ENCODE measurements at regions not wholly inside any gene's neighbourhood (a gene's known extent, or its start where the extent isn't known, plus 50 kb on each side); places are given as distances from the start of the nearest gene placed in this dataset.
"Not testable (repeated sequence)": the region's sequence is repeated elsewhere in the genome, so short reads cannot be mapped to it uniquely, and the experiment has no call there.

DNA sequence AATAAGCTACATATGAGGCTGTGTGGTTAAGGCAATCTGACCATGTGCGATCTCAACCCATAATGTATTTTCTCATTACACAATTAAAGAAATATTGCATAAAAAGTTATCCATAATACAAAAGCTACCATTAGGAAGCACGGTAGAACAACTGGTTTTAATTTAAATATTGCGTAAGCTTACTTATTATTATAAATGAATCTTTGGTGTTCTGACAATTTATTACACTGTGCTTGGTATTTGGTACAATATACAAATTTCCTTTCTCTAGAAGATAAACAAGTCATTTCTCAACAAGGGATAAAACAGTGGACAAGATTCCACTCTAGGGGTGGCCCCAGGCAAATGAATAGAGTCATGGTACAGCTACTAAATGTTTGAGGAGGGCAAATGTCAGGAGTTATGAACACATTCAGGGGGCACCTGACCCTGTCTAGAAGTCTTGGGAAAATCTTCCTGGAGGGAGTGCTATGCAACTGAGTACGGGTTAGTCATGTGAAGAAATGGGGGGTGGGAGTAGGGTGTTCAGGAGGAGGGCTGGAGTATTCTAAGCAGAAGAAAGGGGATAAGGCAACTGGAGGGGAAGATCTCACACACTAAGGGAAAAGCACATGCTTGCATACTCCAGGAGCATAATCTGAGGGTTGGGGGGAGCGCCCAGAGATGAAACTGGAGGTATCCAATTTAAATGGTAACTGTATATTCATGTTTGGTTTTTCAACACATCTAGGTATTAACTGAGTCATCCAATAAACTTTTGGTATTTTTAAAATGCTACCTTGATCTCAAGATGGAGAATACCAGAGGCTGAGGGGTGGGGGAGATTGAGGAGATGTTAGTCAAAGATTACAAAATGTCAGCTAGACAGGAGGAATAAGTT is 296.9 kb upstream of the SGK1 start:
- intact Hi-C loops (cut with micrococcal nuclease): no loop called here
- Mint-ChIP-seq H3K9me3 (no peaks in the 10 kb centered on the region), H3K4me3 (no peak overlapping the region), H3K27ac (no peak overlapping the region), H3K36me3 (no peaks in the 10 kb centered on the region), H3K4me1 (ENCODE audit: low read depth) (peaks cover 3% of the 10 kb centered on the region), H3K27me3 (no peaks in the 10 kb centered on the region)
- no peak for DNase-seq
- POLR2A ChIA-PET: no interaction called here
- CTCF ChIA-PET: interaction anchor here (0.6 to 1.0 kb wide), 2 partner anchors 326 to 436 kb away, joined by 3 to 4 read pairs; no protein-coding TSS in a partner anchor

- H3K27me3 Mint-ChIP-seq; POLR2A ChIA-PET; intact Hi-C loops (cut with micrococcal nuclease); H3K4me3 Mint-ChIP-seq; H3K36me3 Mint-ChIP-seq; H3K27ac Mint-ChIP-seq; H3K9me3 Mint-ChIP-seq; CTCF ChIA-PET; DNase-seq; H3K4me1 Mint-ChIP-seq (ENCODE audit: low read depth): not testable (repeated sequence)
Measured at GRCh38 chr6:134612128-134612527, 294.2 kb upstream of the SGK1 start.

DNA sequence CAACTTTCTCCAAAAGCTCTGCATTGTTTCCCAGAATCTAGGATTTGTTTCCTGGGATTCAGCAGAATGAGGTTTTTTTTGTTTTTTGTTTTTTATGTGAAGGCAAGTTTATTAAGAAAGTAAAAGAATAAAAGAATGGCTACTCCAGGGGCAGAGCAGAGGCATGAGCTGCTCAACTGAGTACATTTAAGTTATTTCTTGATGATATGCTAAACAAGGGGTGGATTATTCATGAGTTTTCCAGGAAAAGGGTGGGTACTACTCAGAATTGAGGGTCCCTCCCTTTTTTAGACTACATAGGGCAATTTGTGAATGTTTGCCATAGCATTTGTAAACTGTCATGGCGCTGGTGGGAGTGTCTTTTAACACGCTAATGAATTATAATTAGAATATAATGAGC is 292.5 kb upstream of the SGK1 start:
- Mint-ChIP-seq H3K4me1 (ENCODE audit: low read depth) (no peaks in the 10 kb centered on the region), H3K27me3 (no peaks in the 10 kb centered on the region), H3K9me3 (no peaks in the 10 kb centered on the region), H3K4me3 (no peak overlapping the region), H3K36me3 (no peaks in the 10 kb centered on the region), H3K27ac (no peak overlapping the region)
- intact Hi-C loops (cut with micrococcal nuclease): no loop called here
- CTCF ChIA-PET: no interaction called here
- POLR2A ChIA-PET: no interaction called here
- no peak for DNase-seq

- Mint-ChIP-seq H3K9me3 (no peaks in the 10 kb centered on the region), H3K27me3 (no peaks in the 10 kb centered on the region), H3K4me3 (no peak overlapping the region), H3K36me3 (no peaks in the 10 kb centered on the region), H3K27ac (no peak overlapping the region), H3K4me1 (ENCODE audit: low read depth) (no peaks in the 10 kb centered on the region)
- intact Hi-C loops (cut with micrococcal nuclease): no loop called here
- DNase-seq: no peak
- POLR2A ChIA-PET: no interaction called here
- CTCF ChIA-PET: no interaction called here
Measured at GRCh38 chr6:134609716-134610261, 291.9 kb upstream of the SGK1 start.

- H3K27me3 Mint-ChIP-seq: no peaks in the 10 kb centered on the region
- intact Hi-C loops (cut with micrococcal nuclease): no loop called here
- no peak overlapping the region for H3K4me3 Mint-ChIP-seq
- no peaks in the 10 kb centered on the region for H3K36me3 Mint-ChIP-seq
- H3K4me1 Mint-ChIP-seq (ENCODE audit: low read depth): no peaks in the 10 kb centered on the region
- POLR2A ChIA-PET: no interaction called here
- H3K9me3 Mint-ChIP-seq: no peaks in the 10 kb centered on the region
- CTCF ChIA-PET: interaction anchor here (0.6 kb wide), 1 partner anchor 21 kb away, joined by 3 read pairs; no protein-coding TSS in a partner anchor
- DNase-seq: no peak
- H3K27ac Mint-ChIP-seq: no peak overlapping the region
Measured at GRCh38 chr6:134607411-134607810, 289.5 kb upstream of the SGK1 start.

- CTCF ChIA-PET: interaction anchor here (0.7 kb wide), 1 partner anchor 10 kb away, joined by 3 read pairs; no protein-coding TSS in a partner anchor
- DNase-seq: no peak
- no peaks in the 10 kb centered on the region for H3K27me3 Mint-ChIP-seq
- no peak overlapping the region for H3K4me3 Mint-ChIP-seq
- POLR2A ChIA-PET: no interaction called here
- intact Hi-C loops (cut with micrococcal nuclease): no loop called here
- H3K4me1 Mint-ChIP-seq (ENCODE audit: low read depth): no peaks in the 10 kb centered on the region
- peaks cover 14% of the 10 kb centered on the region for H3K9me3 Mint-ChIP-seq
- no peaks in the 10 kb centered on the region for H3K36me3 Mint-ChIP-seq
- H3K27ac Mint-ChIP-seq: no peak overlapping the region
Measured at GRCh38 chr6:134605034-134605433, 287.1 kb upstream of the SGK1 start.

DNA sequence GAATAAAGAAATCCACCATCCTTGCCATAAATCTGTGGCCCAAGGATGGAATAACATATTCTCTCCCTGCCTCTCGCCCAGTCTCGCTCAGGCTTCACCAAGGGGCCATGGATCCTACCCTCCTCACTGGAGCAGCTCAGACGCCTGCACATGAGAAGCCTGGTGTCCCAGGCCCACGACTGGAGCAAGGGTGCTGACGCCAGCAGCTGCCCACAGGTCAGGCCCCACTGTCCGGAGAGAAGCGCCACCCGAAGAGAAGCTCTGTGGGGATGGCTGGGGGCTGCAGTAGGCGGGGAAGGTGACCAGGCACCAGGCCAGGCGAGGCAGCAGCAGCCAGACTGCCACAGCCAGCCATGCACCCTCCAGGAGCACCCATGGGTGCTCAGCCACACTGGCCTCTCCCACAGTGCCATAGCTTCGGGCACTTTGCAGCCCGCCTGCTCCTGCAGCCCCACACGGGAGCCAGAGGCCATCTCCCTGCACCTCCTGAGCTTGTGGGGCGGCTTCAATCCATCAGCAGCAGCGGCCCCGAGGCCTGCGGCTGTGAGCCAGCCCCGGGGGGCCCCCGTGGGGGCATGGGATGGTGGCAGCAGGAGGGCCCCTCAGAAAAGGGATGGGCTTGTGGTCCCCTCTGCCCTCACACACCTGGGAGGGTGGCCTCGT is 286.2 kb upstream of the SGK1 start:
- POLR2A ChIA-PET: no interaction called here
- intact Hi-C loops (cut with micrococcal nuclease): no loop called here
- CTCF ChIA-PET: interaction anchor here (0.7 kb wide), 1 partner anchor 9 kb away, joined by 3 read pairs; no protein-coding TSS in a partner anchor
- no peaks in the 10 kb centered on the region for H3K27me3 Mint-ChIP-seq
- peaks cover 14% of the 10 kb centered on the region for H3K9me3 Mint-ChIP-seq
- no peak overlapping the region for H3K4me3 Mint-ChIP-seq
- no peak overlapping the region for H3K27ac Mint-ChIP-seq
- no peak for DNase-seq
- H3K4me1 Mint-ChIP-seq (ENCODE audit: low read depth): no peaks in the 10 kb centered on the region
- no peaks in the 10 kb centered on the region for H3K36me3 Mint-ChIP-seq

GRCh38 chr6:134603561-134603960 is 285.6 kb upstream of the SGK1 start:
- POLR2A ChIA-PET: no interaction called here
- CTCF ChIA-PET: no interaction called here
- intact Hi-C loops (cut with micrococcal nuclease): no loop called here
- H3K27me3 Mint-ChIP-seq: no peaks in the 10 kb centered on the region
- no peak overlapping the region for H3K4me3 Mint-ChIP-seq
- no peaks in the 10 kb centered on the region for H3K4me1 Mint-ChIP-seq (ENCODE audit: low read depth)
- H3K9me3 Mint-ChIP-seq: peaks cover 14% of the 10 kb centered on the region
- no peak overlapping the region for H3K27ac Mint-ChIP-seq
- no peak for DNase-seq
- H3K36me3 Mint-ChIP-seq: no peaks in the 10 kb centered on the region

- Mint-ChIP-seq H3K27me3 (no peaks in the 10 kb centered on the region), H3K9me3 (peaks cover 14% of the 10 kb centered on the region), H3K36me3 (no peaks in the 10 kb centered on the region), H3K27ac (no peak overlapping the region), H3K4me3 (no peak overlapping the region), H3K4me1 (ENCODE audit: low read depth) (no peaks in the 10 kb centered on the region)
- intact Hi-C loops (cut with micrococcal nuclease): no loop called here
- ChIA-PET CTCF (no interaction called here), POLR2A (no interaction called here)
- DNase-seq: no peak
Measured at GRCh38 chr6:134602123-134602522, 284.2 kb upstream of the SGK1 start.

DNA sequence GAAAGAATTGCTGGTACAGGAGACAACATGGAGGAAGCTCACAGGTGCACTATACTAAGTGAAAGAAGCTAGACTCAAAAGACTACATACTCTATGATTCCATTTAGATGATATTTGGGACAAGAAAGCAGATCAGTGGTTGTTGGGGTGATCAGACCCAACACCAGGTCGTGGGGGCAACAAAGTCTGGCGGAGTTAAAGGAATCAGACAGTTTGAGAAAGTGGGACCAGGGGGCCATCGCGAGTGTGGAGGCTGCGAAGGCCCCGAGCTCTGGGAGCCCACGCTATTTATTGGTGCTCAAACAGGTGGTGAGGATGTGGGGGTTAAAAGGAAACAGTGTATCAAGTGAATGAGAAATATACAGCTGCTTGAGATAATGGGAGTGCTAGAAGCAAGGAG is 282.8 kb upstream of the SGK1 start:
- H3K4me3 Mint-ChIP-seq: no peak overlapping the region
- no peak overlapping the region for H3K27ac Mint-ChIP-seq
- ChIA-PET CTCF (no interaction called here), POLR2A (no interaction called here)
- DNase-seq: no peak
- no peaks in the 10 kb centered on the region for H3K27me3 Mint-ChIP-seq
- peaks cover 14% of the 10 kb centered on the region for H3K9me3 Mint-ChIP-seq
- H3K36me3 Mint-ChIP-seq: no peaks in the 10 kb centered on the region
- intact Hi-C loops (cut with micrococcal nuclease): no loop called here
- H3K4me1 Mint-ChIP-seq (ENCODE audit: low read depth): no peaks in the 10 kb centered on the region

- no peaks in the 10 kb centered on the region for H3K27me3 Mint-ChIP-seq
- ChIA-PET POLR2A (no interaction called here), CTCF (no interaction called here)
- intact Hi-C loops (cut with micrococcal nuclease): no loop called here
- H3K36me3 Mint-ChIP-seq: no peaks in the 10 kb centered on the region
- H3K4me3 Mint-ChIP-seq: no peak overlapping the region
- DNase-seq: no peak
- H3K9me3 Mint-ChIP-seq: peaks cover 14% of the 10 kb centered on the region
- no peak overlapping the region for H3K27ac Mint-ChIP-seq
- H3K4me1 Mint-ChIP-seq (ENCODE audit: low read depth): no peaks in the 10 kb centered on the region
Measured at GRCh38 chr6:134599079-134599478, 281.2 kb upstream of the SGK1 start.

GRCh38 chr6:134596191-134596590 is 278.3 kb upstream of the SGK1 start:
- no peak overlapping the region for H3K4me3 Mint-ChIP-seq
- H3K36me3 Mint-ChIP-seq: no peaks in the 10 kb centered on the region
- H3K4me1 Mint-ChIP-seq (ENCODE audit: low read depth): no peaks in the 10 kb centered on the region
- DNase-seq: no peak
- intact Hi-C loops (cut with micrococcal nuclease): no loop called here
- no peaks in the 10 kb centered on the region for H3K27me3 Mint-ChIP-seq
- H3K27ac Mint-ChIP-seq: no peak overlapping the region
- ChIA-PET CTCF (no interaction called here), POLR2A (no interaction called here)
- H3K9me3 Mint-ChIP-seq: peaks cover 8% of the 10 kb centered on the region
